ENCODE measurements at regions not wholly inside any gene's neighbourhood (a gene's known extent, or its start where the extent isn't known, plus 50 kb on each side); places are given as distances from the start of the nearest gene placed in this dataset.

- H3K27me3 ChIP-seq: no peaks in the 10 kb centered on the region
- no peak overlapping the region for H3K4me3 ChIP-seq
- H3K9me3 ChIP-seq (ENCODE audit: low read depth): no peaks in the 10 kb centered on the region
- H3K4me1 ChIP-seq (ENCODE audit: insufficient read depth): no peaks in the 10 kb centered on the region
- TF ChIP-seq CTCF (IDR thresholded peaks at IDR 0.05; ENCODE audit: poor library complexity): no peak
- no peak for TF ChIP-seq EZH2phosphoT487 (IDR thresholded peaks at IDR 0.05; ENCODE audit: low read depth, severe bottlenecking, unreplicated experiment)
- TF ChIP-seq EZH2 (IDR thresholded peaks at IDR 0.05; ENCODE audit: borderline replicate concordance): no peak
- no peaks in the 10 kb centered on the region for H3K36me3 ChIP-seq (replicated peaks; ENCODE audit: insufficient read depth, low read depth)
- no peak for DNase-seq (ENCODE audit: low spot score)
- H3K4me2 ChIP-seq: no peak overlapping the region
- 78% methylated on average over 3 of the region's 3 CpGs for WGBS (ENCODE audit: low lambda C conversion rate, missing lambda C conversion rate)
- H2AFZ ChIP-seq: no peak overlapping the region
- H3K79me2 ChIP-seq: no peaks in the 10 kb centered on the region
- no peaks in the 10 kb centered on the region for H3K9me2 ChIP-seq (replicated peaks; ENCODE audit: insufficient read depth)
- no peaks in the 10 kb centered on the region for H4K20me1 ChIP-seq (ENCODE audit: insufficient read depth, poor library complexity, severe bottlenecking)
- H3K27ac ChIP-seq: no peak overlapping the region
These were observed 99.4 kb upstream of the LHX1 start for GRCh38 chr17:36837939-36838272.

- Histone ChIP-seq H3K9me2 (replicated peaks; ENCODE audit: insufficient read depth) (no peaks in the 10 kb centered on the region), H3K36me3 (replicated peaks; ENCODE audit: insufficient read depth, low read depth) (no peaks in the 10 kb centered on the region), H3K4me1 (ENCODE audit: insufficient read depth) (no peaks in the 10 kb centered on the region), H2AFZ (no peak overlapping the region), H3K4me2 (no peak overlapping the region), H3K27me3 (peaks cover 9% of the 10 kb centered on the region), H3K4me3 (no peak overlapping the region), H3K79me2 (no peaks in the 10 kb centered on the region), H3K27ac (no peak overlapping the region), H3K9me3 (ENCODE audit: low read depth) (no peaks in the 10 kb centered on the region), H4K20me1 (ENCODE audit: insufficient read depth, poor library complexity, severe bottlenecking) (no peaks in the 10 kb centered on the region)
- no peak for DNase-seq (ENCODE audit: low spot score)
- WGBS (ENCODE audit: low lambda C conversion rate, missing lambda C conversion rate): 82% methylated on average over 5 of the region's 5 CpGs
- no peak for TF ChIP-seq CTCF (IDR thresholded peaks at IDR 0.05; ENCODE audit: poor library complexity)
- TF ChIP-seq EZH2 (IDR thresholded peaks at IDR 0.05; ENCODE audit: borderline replicate concordance): no peak
- TF ChIP-seq EZH2phosphoT487 (IDR thresholded peaks at IDR 0.05; ENCODE audit: low read depth, severe bottlenecking, unreplicated experiment): no peak
These were observed 98.0 kb upstream of the LHX1 start for GRCh38 chr17:36839256-36839655.

- no peaks in the 10 kb centered on the region for H3K36me3 ChIP-seq (replicated peaks; ENCODE audit: insufficient read depth, low read depth)
- H3K79me2 ChIP-seq: no peaks in the 10 kb centered on the region
- no peaks in the 10 kb centered on the region for H3K4me1 ChIP-seq (ENCODE audit: insufficient read depth)
- WGBS (ENCODE audit: low lambda C conversion rate, missing lambda C conversion rate): 84% methylated on average over 1 of the region's 1 CpG
- no peak overlapping the region for H2AFZ ChIP-seq
- no peak overlapping the region for H3K4me3 ChIP-seq
- H3K9me3 ChIP-seq (ENCODE audit: low read depth): no peaks in the 10 kb centered on the region
- TF ChIP-seq CTCF (IDR thresholded peaks at IDR 0.05; ENCODE audit: poor library complexity) (no peak), EZH2phosphoT487 (IDR thresholded peaks at IDR 0.05; ENCODE audit: low read depth, severe bottlenecking, unreplicated experiment) (no peak), EZH2 (IDR thresholded peaks at IDR 0.05; ENCODE audit: borderline replicate concordance) (no peak)
- DNase-seq (ENCODE audit: low spot score): no peak
- peaks cover 14% of the 10 kb centered on the region for H3K27me3 ChIP-seq
- no peaks in the 10 kb centered on the region for H4K20me1 ChIP-seq (ENCODE audit: insufficient read depth, poor library complexity, severe bottlenecking)
- no peak overlapping the region for H3K27ac ChIP-seq
- H3K9me2 ChIP-seq (replicated peaks; ENCODE audit: insufficient read depth): no peaks in the 10 kb centered on the region
- H3K4me2 ChIP-seq: no peak overlapping the region
These were observed 96.5 kb upstream of the LHX1 start for GRCh38 chr17:36840796-36841195.

GRCh38 chr17:36842231-36842819 lies 95.0 kb upstream of the LHX1 start:
- Histone ChIP-seq H3K27ac (no peak overlapping the region), H4K20me1 (ENCODE audit: insufficient read depth, poor library complexity, severe bottlenecking) (no peaks in the 10 kb centered on the region), H3K27me3 (peaks cover 14% of the 10 kb centered on the region), H3K4me3 (no peak overlapping the region), H2AFZ (no peak overlapping the region), H3K4me2 (no peak overlapping the region), H3K9me3 (ENCODE audit: low read depth) (no peaks in the 10 kb centered on the region), H3K9me2 (replicated peaks; ENCODE audit: insufficient read depth) (no peaks in the 10 kb centered on the region), H3K4me1 (ENCODE audit: insufficient read depth) (no peaks in the 10 kb centered on the region), H3K36me3 (replicated peaks; ENCODE audit: insufficient read depth, low read depth) (no peaks in the 10 kb centered on the region), H3K79me2 (no peaks in the 10 kb centered on the region)
- 73% methylated on average over 6 of the region's 6 CpGs for WGBS (ENCODE audit: low lambda C conversion rate, missing lambda C conversion rate)
- no peak for TF ChIP-seq CTCF (IDR thresholded peaks at IDR 0.05; ENCODE audit: poor library complexity)
- DNase-seq (ENCODE audit: low spot score): no peak

All from hepatocyte (in vitro differentiated cells).